HG03064 (cell line): ENCODE measurements at regions not wholly inside any gene's neighbourhood (a gene's known extent, or its start where the extent isn't known, plus 50 kb on each side); places are given as distances from the start of the nearest gene placed in this dataset.
"Not testable (repeated sequence)": the region's sequence is repeated elsewhere in the genome, so short reads cannot be mapped to it uniquely, and the experiment has no call there.

Experiments used
- ATAC-seq: cut with Tn5 transposase; IDR thresholded peaks from one replicate; pipeline ENCODE4 v1.9.1; 2021; ENCODE audit warnings: low read depth; ENCODE audit not compliant: unreplicated experiment

DNA sequence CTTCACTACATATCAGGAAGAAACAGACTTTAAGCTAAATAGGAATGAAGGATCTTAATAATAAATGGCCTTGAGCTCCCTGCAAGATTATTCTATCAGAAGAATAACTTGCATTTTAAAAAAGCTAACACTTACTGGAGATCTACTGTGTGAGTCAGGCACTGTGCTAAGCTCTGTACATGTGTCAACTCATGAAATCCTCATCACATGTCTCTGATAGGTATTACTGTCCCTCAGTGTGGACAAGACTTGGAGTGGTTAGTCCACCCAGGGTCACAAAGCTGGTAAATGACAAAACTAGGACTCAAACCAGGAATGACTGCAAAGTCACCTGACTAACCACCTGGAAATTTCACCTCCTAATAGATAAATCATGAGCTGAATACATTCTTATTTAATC lies 57.1 kb upstream of the KCTD7 start:
- ATAC-seq = no peak

DNA sequence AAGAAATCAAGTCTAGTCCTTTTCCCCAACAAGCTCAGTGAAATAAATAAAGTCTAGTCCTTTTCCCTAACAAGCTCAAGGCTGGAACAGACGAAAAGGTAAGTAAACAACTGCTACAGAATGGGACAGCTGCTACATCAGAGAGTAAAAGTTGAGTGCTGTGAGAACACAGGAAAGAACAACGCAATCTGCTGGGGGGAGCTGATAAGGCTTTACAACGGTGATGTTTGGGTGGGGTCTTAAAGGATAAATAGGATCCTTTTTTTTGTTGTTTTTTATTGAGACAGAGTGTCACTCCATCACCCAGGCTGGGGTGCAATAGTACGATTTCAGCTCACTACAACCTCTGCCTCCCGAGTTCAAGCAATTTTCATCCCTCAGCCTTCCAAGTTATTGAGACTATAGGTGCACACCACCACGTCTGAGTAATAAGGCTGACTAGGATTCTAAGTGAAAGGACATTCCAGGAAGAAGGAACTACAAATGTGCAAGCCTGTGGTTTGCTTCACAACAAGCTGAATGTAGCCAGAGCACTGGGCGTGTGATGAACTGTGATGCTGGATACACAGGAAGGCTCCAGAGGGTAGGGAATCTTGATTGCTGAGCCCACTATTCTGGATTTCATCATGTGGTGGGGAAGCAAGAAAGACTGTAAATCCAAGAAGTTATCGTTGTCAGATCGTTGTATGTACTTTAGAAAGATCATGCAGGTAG lies 54.7 kb upstream of the KCTD7 start:
- ATAC-seq = not testable (repeated sequence)

DNA sequence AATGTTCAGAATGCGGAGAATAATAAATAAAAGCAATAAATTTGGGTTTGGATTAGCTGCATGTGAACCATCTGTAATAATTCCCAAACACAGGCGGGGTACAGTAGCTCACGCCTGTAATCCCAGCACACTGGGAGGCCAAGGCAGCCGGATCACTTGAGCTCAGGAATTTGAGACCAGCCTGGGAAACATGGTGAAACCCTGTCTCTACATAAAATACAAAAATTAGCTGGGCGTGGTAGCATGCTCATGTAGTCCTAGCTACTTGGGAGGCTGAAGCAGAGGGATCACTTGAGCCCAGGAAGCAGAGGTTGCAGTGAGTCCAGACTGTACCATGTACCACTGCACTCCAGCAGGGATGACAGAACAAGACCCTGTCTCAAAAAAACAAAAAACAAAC lies 53.9 kb upstream of the KCTD7 start:
- ATAC-seq = not testable (repeated sequence)

DNA sequence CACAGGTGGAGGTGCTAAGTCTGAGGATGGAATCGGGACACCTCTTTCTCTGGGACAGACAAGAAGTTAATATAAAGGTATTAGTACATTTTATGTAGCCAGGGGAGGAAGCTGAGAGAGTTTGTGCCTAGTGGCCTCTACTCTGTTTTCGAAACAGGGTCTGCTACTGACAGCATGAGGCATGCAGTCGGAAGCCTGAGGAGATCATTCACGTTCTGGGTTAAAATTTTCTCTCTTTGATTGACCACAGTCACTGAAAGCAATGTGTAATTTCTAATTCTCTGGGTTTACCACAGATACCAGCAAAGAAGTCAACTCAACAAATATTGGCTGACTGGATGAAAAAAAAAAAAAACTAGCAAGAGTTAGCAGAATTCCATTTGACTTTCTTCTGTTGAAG lies 53.3 kb upstream of the KCTD7 start:
- ATAC-seq = no peak

DNA sequence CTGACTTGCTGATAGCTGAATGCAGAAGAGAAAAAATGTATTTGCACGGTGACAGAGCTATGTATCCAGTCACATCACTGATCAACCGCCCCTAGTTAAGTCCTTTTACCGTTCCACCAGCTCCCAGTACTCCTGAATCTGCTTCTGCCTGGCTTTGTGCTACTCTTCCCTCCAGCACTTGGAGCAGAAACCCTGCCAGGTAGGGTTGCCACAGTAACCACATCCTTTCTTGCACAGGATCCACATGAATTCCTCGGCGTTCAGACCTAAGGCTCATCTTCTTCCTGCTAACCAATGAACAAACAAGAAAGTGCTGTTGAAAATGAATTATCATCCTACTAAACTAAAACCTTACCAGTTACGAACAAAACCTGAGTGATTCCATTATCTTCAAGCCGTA lies 52.0 kb upstream of the KCTD7 start:
- ATAC-seq = no peak
